ENCODE measurements at regions not wholly inside any gene's neighbourhood (a gene's known extent, or its start where the extent isn't known, plus 50 kb on each side); places are given as distances from the start of the nearest gene placed in this dataset.
A peak's percentile ranks its signal among the peaks of the same experiment; 100 is the strongest.
"Not testable (repeated sequence)": the region's sequence is repeated elsewhere in the genome, so short reads cannot be mapped to it uniquely, and the experiment has no call there.

- no peak for FAIRE-seq
Observed at GRCh38 chr14:65177551-65177950, 75.2 kb upstream of the MAX start.

GRCh38 chr14:65179231-65179630, 76.9 kb upstream of the MAX start:
- FAIRE-seq = not testable (repeated sequence)

More at GRCh38 chr14:65177551-65177950, 75.2 kb upstream of the MAX start:
- H3K4me1 ChIP-seq (ENCODE audit: control insufficient read depth, extremely low read depth, insufficient read depth, low read length) = peaks cover 19% of the 10 kb centered on the region
- H3K27me3 ChIP-seq (ENCODE audit: control insufficient read depth, extremely low read depth, insufficient read depth, low read length) = no peaks in the 10 kb centered on the region
- H3K36me3 ChIP-seq (ENCODE audit: control insufficient read depth in 2 of 2, extremely low read depth in 1 of 2, insufficient read depth in 2 of 2, low read length in 2 of 2) = no peaks in the 10 kb centered on the region
- no peaks in the 10 kb centered on the region for H3K79me2 ChIP-seq (ENCODE audit: control insufficient read depth, insufficient read depth, low read length)
- no peak overlapping the region for H3K27ac ChIP-seq (ENCODE audit: control insufficient read depth, insufficient read depth, low read length)
- H4K20me1 ChIP-seq (ENCODE audit: control insufficient read depth, extremely low read depth, insufficient read depth, low read length) = no peaks in the 10 kb centered on the region
- no peak for DNase-seq (ENCODE audit: low read depth, low spot score)
- H3K9me1 ChIP-seq (ENCODE audit: control insufficient read depth, extremely low read depth, insufficient read depth, low read length) = no peaks in the 10 kb centered on the region
- H3K4me2 ChIP-seq (ENCODE audit: control insufficient read depth, extremely low read depth, insufficient read depth, low read depth, low read length) = no peak overlapping the region
- no peak for TF ChIP-seq CTCF (optimal IDR thresholded peaks at IDR 0.05 in 1 of 3, IDR thresholded peaks at IDR 0.05 in 1 of 3, conservative IDR thresholded peaks at IDR 0.05 in 1 of 3; ENCODE audit: extremely low read depth in 1 of 3, insufficient read depth in 2 of 3, low read length in 3 of 3)
- no peak for TF ChIP-seq EZH2 (IDR thresholded peaks at IDR 0.05; ENCODE audit: low read length)
- no peaks in the 10 kb centered on the region for H3K9me3 ChIP-seq (ENCODE audit: control insufficient read depth, low read depth, low read length)
- H2AFZ ChIP-seq (ENCODE audit: control insufficient read depth, low read length) = no peak overlapping the region
- no peak overlapping the region for H3K4me3 ChIP-seq (ENCODE audit: control insufficient read depth in 2 of 3, extremely low read depth in 1 of 3, insufficient read depth in 2 of 3, low read depth in 1 of 3, low read length in 3 of 3)
- dilution Hi-C loops (cut with MboI; ENCODE audit: extremely low pct_ligation_motif_present, low sequenced_read_pairs) = no loop called here
- no peak overlapping the region for H3K9ac ChIP-seq (ENCODE audit: control insufficient read depth, extremely low read depth, insufficient read depth, low read length)

More at GRCh38 chr14:65179231-65179630, 76.9 kb upstream of the MAX start:
- Histone ChIP-seq H3K4me1 (ENCODE audit: control insufficient read depth, extremely low read depth, insufficient read depth, low read length) (peaks cover 23% of the 10 kb centered on the region), H3K27ac (ENCODE audit: control insufficient read depth, insufficient read depth, low read length) (peak overlapping the region; percentile 88)
- H3K79me2 ChIP-seq (ENCODE audit: control insufficient read depth, insufficient read depth, low read length); H3K9ac ChIP-seq (ENCODE audit: control insufficient read depth, extremely low read depth, insufficient read depth, low read length); H3K9me1 ChIP-seq (ENCODE audit: control insufficient read depth, extremely low read depth, insufficient read depth, low read length); H3K27me3 ChIP-seq (ENCODE audit: control insufficient read depth, extremely low read depth, insufficient read depth, low read length); H3K4me2 ChIP-seq (ENCODE audit: control insufficient read depth, extremely low read depth, insufficient read depth, low read depth, low read length); dilution Hi-C loops (cut with MboI; ENCODE audit: extremely low pct_ligation_motif_present, low sequenced_read_pairs); H3K9me3 ChIP-seq (ENCODE audit: control insufficient read depth, low read depth, low read length); H3K4me3 ChIP-seq (ENCODE audit: control insufficient read depth in 2 of 3, extremely low read depth in 1 of 3, insufficient read depth in 2 of 3, low read depth in 1 of 3, low read length in 3 of 3); H3K36me3 ChIP-seq (ENCODE audit: control insufficient read depth in 2 of 2, extremely low read depth in 1 of 2, insufficient read depth in 2 of 2, low read length in 2 of 2); DNase-seq (ENCODE audit: low read depth, low spot score); H2AFZ ChIP-seq (ENCODE audit: control insufficient read depth, low read length); H4K20me1 ChIP-seq (ENCODE audit: control insufficient read depth, extremely low read depth, insufficient read depth, low read length): not testable (repeated sequence)

Data from keratinocyte (primary cell).